Vagina (tissue), 2 donors: ENCODE measurements at regions not wholly inside any gene's neighbourhood (a gene's known extent, or its start where the extent isn't known, plus 50 kb on each side); places are given as distances from the start of the nearest gene placed in this dataset.

Experiments
- CTCF ChIP-seq, 3 experiments: fragments of 450-650 bp in 2 of 3; fragments of 200-600 bp in 1 of 3; sonication (generic) in 1 of 3; IDR thresholded peaks; one replicate each; pipeline ENCODE4 v1.5.1; 2017 to 2019; ENCODE audit warnings: antibody characterized with exemption in 3 of 3, mild to moderate bottlenecking in 2 of 3, moderate library complexity in 2 of 3
- POLR2A ChIP-seq, 2 donors: fragments of 450-650 bp; IDR thresholded peaks; one replicate each; pipeline ENCODE4 v1.6.1; 2017; ENCODE audit warnings: antibody characterized with exemption in 2 of 2, mild to moderate bottlenecking in 2 of 2, moderate library complexity in 2 of 2
- POLR2AphosphoS5 ChIP-seq, 2 donors: sonication (generic); formaldehyde crosslinking; IDR thresholded peaks; one replicate each; pipeline ENCODE4 v1.9.0; 2017; ENCODE audit warnings: antibody characterized with exemption in 2 of 2, mild to moderate bottlenecking in 2 of 2, low read depth in 1 of 2; ENCODE audit not compliant: insufficient read depth in 1 of 2

GRCh38 chr2:180419212-180419611, 412.1 kb upstream of the CWC22 start:
- TF ChIP-seq POLR2A (IDR thresholded peaks at IDR 0.05) (no peak), CTCF (IDR thresholded peaks at IDR 0.05) (no peak), POLR2AphosphoS5 (IDR thresholded peaks at IDR 0.05; ENCODE audit: insufficient read depth in 1 of 2, low read depth in 1 of 2) (no peak)
